WTC11 (cell line): ENCODE measurements at regions not wholly inside any gene's neighbourhood (a gene's known extent, or its start where the extent isn't known, plus 50 kb on each side); places are given as distances from the start of the nearest gene placed in this dataset.

Experiments
- ATAC-seq: fragments of 200-7000 bp; cut with Tn5 transposase; 2 replicates; pipeline ENCODE4 v1.10.0; 2021; ENCODE audit warnings: mild to moderate bottlenecking, moderate library complexity
- CTCF ChIA-PET: fragments of 300-600 bp; sonication (Branson Sonifier 250); formaldehyde crosslinking; loops from one replicate; lab custom pipeline; 2021; ENCODE audit warnings: antibody characterized with exemption; lab: Charles Lee
- POLR2A ChIA-PET: fragments of 350-600 bp; sonication (Branson Sonifier 250); formaldehyde crosslinking; loops from one replicate; lab custom pipeline; 2021; ENCODE audit warnings: antibody characterized with exemption; lab: Charles Lee
- DNase-seq: peaks from one replicate; pipeline ENCODE4 v3.0.0; 2021; ENCODE audit warnings: low spot score
- H3K27ac Mint-ChIP-seq: 2 replicates; pipeline ENCODE4 v1.8.0; 2021; ENCODE audit warnings: mixed read lengths
- H3K27me3 Mint-ChIP-seq: 2 replicates; pipeline ENCODE4 v1.8.0; 2021; ENCODE audit warnings: low read depth, mild to moderate bottlenecking, moderate library complexity, mixed read lengths
- H3K36me3 Mint-ChIP-seq: 2 replicates; pipeline ENCODE4 v1.8.0; 2021; ENCODE audit warnings: mixed read lengths
- H3K4me1 Mint-ChIP-seq: 2 replicates; pipeline ENCODE4 v1.8.0; 2022; ENCODE audit warnings: mixed read lengths
- H3K4me3 Mint-ChIP-seq: 2 replicates; pipeline ENCODE4 v1.8.0; 2021; ENCODE audit warnings: mild to moderate bottlenecking, moderate library complexity, mixed read lengths
- H3K9me3 Mint-ChIP-seq: 2 replicates; pipeline ENCODE4 v1.8.0; 2021; ENCODE audit warnings: mixed read lengths
- ATF3 ChIP-seq: sonication (generic); formaldehyde crosslinking; conservative IDR thresholded peaks from 2 replicates; pipeline ENCODE4 v1.8.1; 2022; ENCODE audit warnings: mild to moderate bottlenecking, missing genetic modification reagents
- CREM ChIP-seq: sonication (generic); formaldehyde crosslinking; IDR thresholded peaks from 2 replicates; pipeline ENCODE4 v1.8.1; 2022; ENCODE audit warnings: mild to moderate bottlenecking, missing genetic modification reagents, moderate library complexity
- CTCF ChIP-seq: fragments of 200-600 bp; IDR thresholded peaks from 2 replicates; pipeline ENCODE4 v1.8.0; 2022; ENCODE audit warnings: antibody characterized with exemption
- EMX1 ChIP-seq: fragments of 250-450 bp; sonication (Bioruptor Pico); IDR thresholded peaks from 2 replicates; pipeline ENCODE4 v1.8.0; 2021; ENCODE audit warnings: mild to moderate bottlenecking
- ETV6 ChIP-seq: sonication (generic); formaldehyde crosslinking; IDR thresholded peaks from 2 replicates; pipeline ENCODE4 v1.8.1; 2022; ENCODE audit warnings: mild to moderate bottlenecking, missing genetic modification reagents
- GABPB1 ChIP-seq: sonication (generic); formaldehyde crosslinking; IDR thresholded peaks from 2 replicates; pipeline ENCODE4 v1.8.1; 2023; ENCODE audit warnings: mild to moderate bottlenecking, missing genetic modification reagents
- HMGXB4 ChIP-seq: sonication (generic); formaldehyde crosslinking; IDR thresholded peaks from 2 replicates; pipeline ENCODE4 v1.8.1; 2023; ENCODE audit warnings: mild to moderate bottlenecking, moderate library complexity, missing genetic modification reagents
- IRF1 ChIP-seq: sonication (generic); formaldehyde crosslinking; IDR thresholded peaks from 2 replicates; pipeline ENCODE4 v1.8.0; 2023; ENCODE audit warnings: missing genetic modification reagents
- IRF2 ChIP-seq: sonication (generic); formaldehyde crosslinking; IDR thresholded peaks from 2 replicates; pipeline ENCODE4 v1.8.0; 2022; ENCODE audit warnings: low read depth, missing genetic modification reagents, borderline replicate concordance
- KAT7 ChIP-seq: sonication (generic); formaldehyde crosslinking; IDR thresholded peaks from 2 replicates; pipeline ENCODE4 v1.8.1; 2023; ENCODE audit warnings: missing genetic modification reagents, mild to moderate bottlenecking, borderline replicate concordance
- NFATC4 ChIP-seq: fragments of 250-450 bp; sonication (Bioruptor Pico); IDR thresholded peaks from 2 replicates; pipeline ENCODE4 v1.9.0; 2021; ENCODE audit warnings: mild to moderate bottlenecking
- NFE2L1 ChIP-seq: sonication (generic); formaldehyde crosslinking; IDR thresholded peaks from 2 replicates; pipeline ENCODE4 v1.8.1; 2023; ENCODE audit warnings: missing genetic modification reagents
- NR3C1 ChIP-seq: sonication (generic); formaldehyde crosslinking; conservative IDR thresholded peaks from 2 replicates; pipeline ENCODE4 v1.8.1; 2023; ENCODE audit warnings: low read depth, mild to moderate bottlenecking, missing genetic modification reagents
- SMAD4 ChIP-seq: sonication (generic); formaldehyde crosslinking; IDR thresholded peaks from 2 replicates; pipeline ENCODE4 v1.8.0; 2022; ENCODE audit warnings: mild to moderate bottlenecking, missing genetic modification reagents
- USF1 ChIP-seq: sonication (generic); formaldehyde crosslinking; IDR thresholded peaks from 2 replicates; pipeline ENCODE4 v1.8.0; 2022; ENCODE audit warnings: mild to moderate bottlenecking, missing genetic modification reagents
- ZNF121 ChIP-seq: sonication (generic); formaldehyde crosslinking; IDR thresholded peaks from 2 replicates; pipeline ENCODE4 v1.8.0; 2023; ENCODE audit warnings: missing genetic modification reagents
- ZNF263 ChIP-seq: sonication (generic); formaldehyde crosslinking; IDR thresholded peaks from 2 replicates; pipeline ENCODE4 v1.8.1; 2022; ENCODE audit warnings: low read depth, mild to moderate bottlenecking, moderate library complexity, missing genetic modification reagents
- ZNF396 ChIP-seq: fragments of 250-450 bp; sonication (Bioruptor Pico); IDR thresholded peaks from 2 replicates; pipeline ENCODE4 v1.8.0; 2021; ENCODE audit warnings: mild to moderate bottlenecking, moderate library complexity, borderline replicate concordance
- ZNF532 ChIP-seq: fragments of 250-450 bp; sonication (Bioruptor Pico); IDR thresholded peaks from 2 replicates; pipeline ENCODE4 v1.9.0; 2021; ENCODE audit warnings: mild to moderate bottlenecking, borderline replicate concordance
- TF ChIP-seq, protein P1 (sequence below): fragments of 250-450 bp; sonication (Bioruptor Pico); IDR thresholded peaks from 2 replicates; pipeline ENCODE4 v1.9.0; 2021; ENCODE audit warnings: mild to moderate bottlenecking
- TF ChIP-seq, protein P2 (sequence below): sonication (generic); formaldehyde crosslinking; IDR thresholded peaks from 2 replicates; pipeline ENCODE4 v1.8.1; 2022; ENCODE audit warnings: missing genetic modification reagents, borderline replicate concordance
- TF ChIP-seq, protein P3 (sequence below): fragments of 250-450 bp; sonication (Bioruptor Pico); IDR thresholded peaks from 2 replicates; pipeline ENCODE4 v1.9.0; 2021; ENCODE audit warnings: mild to moderate bottlenecking

DNA sequence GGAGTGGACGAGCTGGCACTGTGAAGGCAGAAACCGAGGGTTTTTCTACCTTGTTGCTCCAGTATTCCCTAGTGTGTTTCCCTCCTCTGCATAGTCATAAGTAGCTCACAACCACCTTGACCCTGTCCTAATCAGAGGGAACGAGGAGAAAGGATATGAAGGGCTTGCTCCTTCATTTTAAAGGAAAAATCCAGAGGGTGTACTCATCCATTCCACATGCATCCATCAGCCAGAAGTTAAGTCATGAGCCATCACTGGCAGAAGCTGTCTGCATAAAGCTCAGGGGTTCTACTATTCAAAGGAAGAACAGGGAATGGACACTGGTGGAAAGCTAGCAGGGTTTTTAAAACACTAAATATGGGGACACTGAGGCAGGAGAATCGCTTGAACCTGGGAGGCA lies 84.3 kb upstream of the FOXN3 start:
- ATAC-seq (no peak), DNase-seq (no peak)
- Mint-ChIP-seq H3K27me3 (no peaks in the 10 kb centered on the region), H3K27ac (peak overlapping the region; percentile 57), H3K4me3 (no peak overlapping the region), H3K4me1 (peaks cover 47% of the 10 kb centered on the region), H3K36me3 (peaks cover 21% of the 10 kb centered on the region), H3K9me3 (0 out of 2 replicates have a peak, but pooled peaks cover 4% of the 10 kb centered on the region)
- CTCF ChIA-PET = no interaction called here
- POLR2A ChIA-PET = no interaction called here
- TF ChIP-seq ZNF263 (CRISPR knock-in tag) (no peak), GABPB1 (CRISPR knock-in tag) (no peak), USF1 (CRISPR knock-in tag) (no peak), KAT7 (no peak), NFATC4 (no peak), IRF2 (CRISPR knock-in tag) (no peak), CTCF (no peak), IRF1 (CRISPR knock-in tag) (no peak), NFE2L1 (CRISPR knock-in tag) (no peak), HMGXB4 (CRISPR knock-in tag) (no peak), CREM (CRISPR knock-in tag) (no peak), SMAD4 (CRISPR knock-in tag) (no peak), ETV6 (CRISPR knock-in tag) (no peak), ZNF121 (no peak), NR3C1 (CRISPR knock-in tag) (no peak)
- TF ChIP-seq, protein P1, sequence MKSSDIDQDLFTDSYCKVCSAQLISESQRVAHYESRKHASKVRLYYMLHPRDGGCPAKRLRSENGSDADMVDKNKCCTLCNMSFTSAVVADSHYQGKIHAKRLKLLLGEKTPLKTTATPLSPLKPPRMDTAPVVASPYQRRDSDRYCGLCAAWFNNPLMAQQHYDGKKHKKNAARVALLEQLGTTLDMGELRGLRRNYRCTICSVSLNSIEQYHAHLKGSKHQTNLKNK = no peak

- no peaks in the 10 kb centered on the region for H3K27me3 Mint-ChIP-seq
- CTCF ChIA-PET = interaction anchor here (1.2 kb wide), 1 partner anchor 164 kb away, joined by 4 read pairs; no protein-coding TSS in a partner anchor
- peaks cover 55% of the 10 kb centered on the region for H3K4me1 Mint-ChIP-seq
- H3K27ac Mint-ChIP-seq = peak overlapping the region; percentile 34; the same call in 1 of the 2 replicates
- 0 out of 2 replicates have a peak, but pooled peaks cover 4% of the 10 kb centered on the region for H3K9me3 Mint-ChIP-seq
- H3K36me3 Mint-ChIP-seq = peaks cover 21% of the 10 kb centered on the region
- POLR2A ChIA-PET = no interaction called here
- ATAC-seq (no peak), DNase-seq (no peak)
- H3K4me3 Mint-ChIP-seq = no peak overlapping the region
- TF ChIP-seq ATF3 (CRISPR knock-in tag) (no peak), ZNF121 (no peak), EMX1 (CRISPR knock-in tag) (no peak), ZNF532 (CRISPR knock-in tag) (no peak), ZNF396 (no peak)
- TF ChIP-seq, protein P2, sequence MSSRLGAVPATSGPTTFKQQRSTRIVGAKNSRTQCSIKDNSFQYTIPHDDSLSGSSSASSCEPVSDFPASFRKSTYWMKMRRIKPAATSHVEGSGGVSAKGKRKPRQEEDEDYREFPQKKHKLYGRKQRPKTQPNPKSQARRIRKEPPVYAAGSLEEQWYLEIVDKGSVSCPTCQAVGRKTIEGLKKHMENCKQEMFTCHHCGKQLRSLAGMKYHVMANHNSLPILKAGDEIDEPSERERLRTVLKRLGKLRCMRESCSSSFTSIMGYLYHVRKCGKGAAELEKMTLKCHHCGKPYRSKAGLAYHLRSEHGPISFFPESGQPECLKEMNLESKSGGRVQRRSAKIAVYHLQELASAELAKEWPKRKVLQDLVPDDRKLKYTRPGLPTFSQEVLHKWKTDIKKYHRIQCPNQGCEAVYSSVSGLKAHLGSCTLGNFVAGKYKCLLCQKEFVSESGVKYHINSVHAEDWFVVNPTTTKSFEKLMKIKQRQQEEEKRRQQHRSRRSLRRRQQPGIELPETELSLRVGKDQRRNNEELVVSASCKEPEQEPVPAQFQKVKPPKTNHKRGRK (CRISPR knock-in tag) = no peak
- TF ChIP-seq, protein P3, sequence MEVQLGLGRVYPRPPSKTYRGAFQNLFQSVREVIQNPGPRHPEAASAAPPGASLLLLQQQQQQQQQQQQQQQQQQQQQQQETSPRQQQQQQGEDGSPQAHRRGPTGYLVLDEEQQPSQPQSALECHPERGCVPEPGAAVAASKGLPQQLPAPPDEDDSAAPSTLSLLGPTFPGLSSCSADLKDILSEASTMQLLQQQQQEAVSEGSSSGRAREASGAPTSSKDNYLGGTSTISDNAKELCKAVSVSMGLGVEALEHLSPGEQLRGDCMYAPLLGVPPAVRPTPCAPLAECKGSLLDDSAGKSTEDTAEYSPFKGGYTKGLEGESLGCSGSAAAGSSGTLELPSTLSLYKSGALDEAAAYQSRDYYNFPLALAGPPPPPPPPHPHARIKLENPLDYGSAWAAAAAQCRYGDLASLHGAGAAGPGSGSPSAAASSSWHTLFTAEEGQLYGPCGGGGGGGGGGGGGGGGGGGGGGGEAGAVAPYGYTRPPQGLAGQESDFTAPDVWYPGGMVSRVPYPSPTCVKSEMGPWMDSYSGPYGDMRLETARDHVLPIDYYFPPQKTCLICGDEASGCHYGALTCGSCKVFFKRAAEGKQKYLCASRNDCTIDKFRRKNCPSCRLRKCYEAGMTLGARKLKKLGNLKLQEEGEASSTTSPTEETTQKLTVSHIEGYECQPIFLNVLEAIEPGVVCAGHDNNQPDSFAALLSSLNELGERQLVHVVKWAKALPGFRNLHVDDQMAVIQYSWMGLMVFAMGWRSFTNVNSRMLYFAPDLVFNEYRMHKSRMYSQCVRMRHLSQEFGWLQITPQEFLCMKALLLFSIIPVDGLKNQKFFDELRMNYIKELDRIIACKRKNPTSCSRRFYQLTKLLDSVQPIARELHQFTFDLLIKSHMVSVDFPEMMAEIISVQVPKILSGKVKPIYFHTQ (CRISPR knock-in tag) = no peak
Measured at GRCh38 chr14:89500303-89500702, 83.3 kb upstream of the FOXN3 start.
